ENCODE measurements at regions not wholly inside any gene's neighbourhood (a gene's known extent, or its start where the extent isn't known, plus 50 kb on each side); places are given as distances from the start of the nearest gene placed in this dataset.
"Not testable (repeated sequence)": the region's sequence is repeated elsewhere in the genome, so short reads cannot be mapped to it uniquely, and the experiment has no call there.

- DNase-seq (ENCODE audit: low read depth, low spot score): no peak
Measured at GRCh38 chr11:81579339-81579738, 1154.3 kb downstream of the FAM181B start.

- DNase-seq (ENCODE audit: low read depth, low spot score): no peak
Measured at GRCh38 chr11:81578571-81578970, 1155.1 kb downstream of the FAM181B start.

- DNase-seq (ENCODE audit: low read depth, low spot score): no peak
Measured at GRCh38 chr11:81574301-81574700, 1159.4 kb downstream of the FAM181B start.

- no peak for DNase-seq (ENCODE audit: low read depth, low spot score)
Measured at GRCh38 chr11:81573367-81573766, 1160.3 kb downstream of the FAM181B start.

- DNase-seq (ENCODE audit: low read depth, low spot score): no peak
Measured at GRCh38 chr11:81570669-81571068, 1163.0 kb downstream of the FAM181B start.

- DNase-seq (ENCODE audit: low read depth, low spot score): no peak
Measured at GRCh38 chr11:81569999-81570398, 1163.7 kb downstream of the FAM181B start.

GRCh38 chr11:81568918-81569317 lies 1164.7 kb downstream of the FAM181B start:
- no peak for DNase-seq (ENCODE audit: low read depth, low spot score)

GRCh38 chr11:81548123-81548522 lies 1185.5 kb downstream of the FAM181B start:
- no peak for DNase-seq (ENCODE audit: low read depth, low spot score)

- not testable (repeated sequence) for DNase-seq (ENCODE audit: low read depth, low spot score)
Measured at GRCh38 chr11:81539806-81540205, 1193.9 kb downstream of the FAM181B start.

- no peak for DNase-seq (ENCODE audit: low read depth, low spot score)
Measured at GRCh38 chr11:81515566-81515965, 1218.1 kb downstream of the FAM181B start.

- DNase-seq (ENCODE audit: low read depth, low spot score): no peak
Measured at GRCh38 chr11:81497202-81497804, 1236.4 kb downstream of the FAM181B start.

- DNase-seq (ENCODE audit: low read depth, low spot score): no peak
Measured at GRCh38 chr11:81496601-81497000, 1237.1 kb downstream of the FAM181B start.

- no peak for DNase-seq (ENCODE audit: low read depth, low spot score)
Measured at GRCh38 chr11:81495699-81496292, 1237.9 kb downstream of the FAM181B start.

GRCh38 chr11:81494431-81494830 lies 1239.2 kb downstream of the FAM181B start:
- no peak for DNase-seq (ENCODE audit: low read depth, low spot score)

- no peak for DNase-seq (ENCODE audit: low read depth, low spot score)
Measured at GRCh38 chr11:81492923-81493445, 1240.7 kb downstream of the FAM181B start.

- no peak for DNase-seq (ENCODE audit: low read depth, low spot score)
Measured at GRCh38 chr11:81487109-81487508, 1246.6 kb downstream of the FAM181B start.

GRCh38 chr11:81484196-81484595 lies 1249.5 kb downstream of the FAM181B start:
- DNase-seq (ENCODE audit: low read depth, low spot score): no peak

GRCh38 chr11:81477277-81477676 lies 1256.4 kb downstream of the FAM181B start:
- no peak for DNase-seq (ENCODE audit: low read depth, low spot score)

- no peak for DNase-seq (ENCODE audit: low read depth, low spot score)
Measured at GRCh38 chr11:81476345-81476744, 1257.3 kb downstream of the FAM181B start.

- no peak for DNase-seq (ENCODE audit: low read depth, low spot score)
Measured at GRCh38 chr11:81472646-81473045, 1261.0 kb downstream of the FAM181B start.

- DNase-seq (ENCODE audit: low read depth, low spot score): no peak
Measured at GRCh38 chr11:81470446-81470845, 1263.2 kb downstream of the FAM181B start.

GRCh38 chr11:81459766-81460306 lies 1273.8 kb downstream of the FAM181B start:
- DNase-seq (ENCODE audit: low read depth, low spot score): no peak

GRCh38 chr11:81449588-81450156 lies 1284.0 kb downstream of the FAM181B start:
- DNase-seq (ENCODE audit: low read depth, low spot score): no peak
